CD4-positive, alpha-beta T cell (primary cell): ENCODE measurements at regions not wholly inside any gene's neighbourhood (a gene's known extent, or its start where the extent isn't known, plus 50 kb on each side); places are given as distances from the start of the nearest gene placed in this dataset.

Experiments
- ATAC-seq: fragments of 200-7000 bp; cut with Tn5 transposase; one replicate; pipeline ENCODE4 v1.10.0; 2022; ENCODE audit warnings: mild to moderate bottlenecking; ENCODE audit not compliant: poor library complexity
- CTCF ChIA-PET: fragments of 350-600 bp; sonication (Branson Sonifier 250); formaldehyde crosslinking; loops from one replicate; lab custom pipeline; 2021; ENCODE audit warnings: antibody characterized with exemption, inconsistent platforms; lab: Charles Lee
- POLR2A ChIA-PET: fragments of 350-600 bp; sonication (Branson Sonifier 250); formaldehyde crosslinking; loops from one replicate; lab custom pipeline; 2021; ENCODE audit warnings: antibody characterized with exemption, inconsistent platforms; lab: Charles Lee
- DNase-seq, 14 experiments: peaks; one replicate each; pipeline ENCODE4 v3.0.0-alpha.2; 2013 to 2020; ENCODE audit warnings: mixed read lengths in 2 of 14
- H3K27ac ChIP-seq, 2 donors: one replicate each; pipeline versions ENCODE4 v1.5.1 to v1.7.0; 2013; ENCODE audit warnings: low read length in 2 of 2, low read depth in 1 of 2, mild to moderate bottlenecking in 1 of 2
- H3K27me3 ChIP-seq, 2 experiments: 1 replicate in 1 of 2; 2 replicates in 1 of 2; pipeline versions ENCODE4 v1.6.1 to v1.7.0; 2013; ENCODE audit warnings: low read length in 2 of 2, control low read depth in 1 of 2, mild to moderate bottlenecking in 1 of 2, moderate library complexity in 1 of 2; ENCODE audit not compliant: insufficient read depth in 2 of 2, control insufficient read depth in 1 of 2
- H3K36me3 ChIP-seq: one replicate; pipeline ENCODE4 v1.6.1; 2013; ENCODE audit warnings: low read length, control low read depth; ENCODE audit not compliant: insufficient read depth
- H3K4me1 ChIP-seq: one replicate; pipeline ENCODE4 v1.6.1; 2013; ENCODE audit warnings: low read length, control low read depth; ENCODE audit not compliant: insufficient read depth
- H3K4me3 ChIP-seq: one replicate; pipeline ENCODE4 v1.5.1; 2013; ENCODE audit warnings: mild to moderate bottlenecking, low read length, moderate library complexity
- H3K9me3 ChIP-seq, 2 experiments: 1 replicate in 1 of 2; 2 replicates in 1 of 2; pipeline versions ENCODE4 v1.6.1 to v1.7.0; 2013; ENCODE audit warnings: low read length in 2 of 2, mild to moderate bottlenecking in 2 of 2, control low read depth in 1 of 2, moderate library complexity in 1 of 2; ENCODE audit not compliant: control insufficient read depth in 1 of 2, insufficient read depth in 1 of 2
- H3K27ac Mint-ChIP-seq: one replicate; pipeline ENCODE4 v1.8.0; 2020; ENCODE audit warnings: mixed read lengths
- H3K27me3 Mint-ChIP-seq: one replicate; pipeline ENCODE4 v1.8.0; 2021; ENCODE audit warnings: mixed read lengths
- H3K36me3 Mint-ChIP-seq: one replicate; pipeline ENCODE4 v1.8.0; 2021; ENCODE audit warnings: low read depth, mixed read lengths
- H3K4me1 Mint-ChIP-seq: one replicate; pipeline ENCODE4 v1.8.0; 2021; ENCODE audit warnings: low read depth, mixed read lengths
- H3K4me3 Mint-ChIP-seq: one replicate; pipeline ENCODE4 v1.8.0; 2020; ENCODE audit warnings: mild to moderate bottlenecking, mixed read lengths
- H3K9me3 Mint-ChIP-seq: one replicate; pipeline ENCODE4 v1.8.0; 2020; ENCODE audit warnings: mixed read lengths
- intact Hi-C, 2 experiments: fragments of 100-400 bp; cut with DNase I in 1 of 2; cut with micrococcal nuclease in 1 of 2; formaldehyde crosslinking; loops; one replicate each; pipeline versions ENCODE4 v1.15.1 to v1.9.0; 2023 to 2025; cut with DNase I, micrococcal nuclease
- TF ChIP-seq, protein P1 (sequence below): fragments of 200-600 bp; IDR thresholded peaks from one replicate; pipeline ENCODE4 v1.8.0; 2022; ENCODE audit warnings: antibody characterized with exemption, mild to moderate bottlenecking

DNA sequence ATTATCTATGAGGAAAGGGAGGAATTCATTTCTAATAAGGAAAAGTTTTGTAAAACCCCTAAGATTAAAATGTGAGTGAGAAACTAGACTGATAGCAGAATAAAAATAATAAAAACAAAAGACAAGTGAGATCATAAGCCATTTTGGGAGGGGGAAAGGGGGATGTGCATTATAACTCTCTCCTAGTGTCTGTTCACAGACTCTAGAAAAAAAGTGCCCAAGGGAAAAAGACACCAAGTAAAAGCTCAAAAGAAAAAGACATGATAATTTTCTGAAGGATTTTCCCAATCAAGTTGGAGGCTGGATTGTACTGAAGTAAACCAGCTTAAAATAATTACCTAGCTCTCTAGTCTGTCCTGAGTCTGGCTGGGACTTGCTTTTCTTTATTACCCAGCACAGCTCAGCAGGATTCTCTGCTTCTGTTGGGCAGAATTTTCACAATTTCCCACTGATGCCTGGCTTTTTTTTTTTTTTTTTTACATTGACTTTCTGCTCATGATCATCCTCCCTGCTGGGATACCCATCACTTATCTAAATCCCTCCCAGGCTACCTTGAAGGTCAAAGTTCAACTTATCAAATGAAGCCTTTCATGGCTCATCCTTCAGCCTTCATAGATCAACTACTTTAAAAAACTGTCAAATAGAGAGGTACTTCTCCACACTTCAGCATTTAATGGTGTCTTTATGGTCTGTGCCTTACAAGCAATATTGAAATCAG is 124.2 kb upstream of the KCNJ16 start:
- Histone ChIP-seq H3K36me3 (no peaks in the 10 kb centered on the region), H3K4me3 (no peak overlapping the region), H3K27ac (no peak overlapping the region), H3K27me3 (no peaks in the 10 kb centered on the region), H3K9me3 (no peaks in the 10 kb centered on the region), H3K4me1 (no peaks in the 10 kb centered on the region)
- no peak overlapping the region for H3K4me3 Mint-ChIP-seq
- no peak overlapping the region for H3K27ac Mint-ChIP-seq
- POLR2A ChIA-PET: no interaction called here
- no peaks in the 10 kb centered on the region for H3K27me3 Mint-ChIP-seq
- no peaks in the 10 kb centered on the region for H3K9me3 Mint-ChIP-seq
- H3K36me3 Mint-ChIP-seq: no peaks in the 10 kb centered on the region
- H3K4me1 Mint-ChIP-seq: no peaks in the 10 kb centered on the region
- TF ChIP-seq, protein P1, sequence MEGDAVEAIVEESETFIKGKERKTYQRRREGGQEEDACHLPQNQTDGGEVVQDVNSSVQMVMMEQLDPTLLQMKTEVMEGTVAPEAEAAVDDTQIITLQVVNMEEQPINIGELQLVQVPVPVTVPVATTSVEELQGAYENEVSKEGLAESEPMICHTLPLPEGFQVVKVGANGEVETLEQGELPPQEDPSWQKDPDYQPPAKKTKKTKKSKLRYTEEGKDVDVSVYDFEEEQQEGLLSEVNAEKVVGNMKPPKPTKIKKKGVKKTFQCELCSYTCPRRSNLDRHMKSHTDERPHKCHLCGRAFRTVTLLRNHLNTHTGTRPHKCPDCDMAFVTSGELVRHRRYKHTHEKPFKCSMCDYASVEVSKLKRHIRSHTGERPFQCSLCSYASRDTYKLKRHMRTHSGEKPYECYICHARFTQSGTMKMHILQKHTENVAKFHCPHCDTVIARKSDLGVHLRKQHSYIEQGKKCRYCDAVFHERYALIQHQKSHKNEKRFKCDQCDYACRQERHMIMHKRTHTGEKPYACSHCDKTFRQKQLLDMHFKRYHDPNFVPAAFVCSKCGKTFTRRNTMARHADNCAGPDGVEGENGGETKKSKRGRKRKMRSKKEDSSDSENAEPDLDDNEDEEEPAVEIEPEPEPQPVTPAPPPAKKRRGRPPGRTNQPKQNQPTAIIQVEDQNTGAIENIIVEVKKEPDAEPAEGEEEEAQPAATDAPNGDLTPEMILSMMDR: no peak
- CTCF ChIA-PET: no interaction called here
- no peak for ATAC-seq
- intact Hi-C loops: no loop called here
- DNase-seq: no peak

DNA sequence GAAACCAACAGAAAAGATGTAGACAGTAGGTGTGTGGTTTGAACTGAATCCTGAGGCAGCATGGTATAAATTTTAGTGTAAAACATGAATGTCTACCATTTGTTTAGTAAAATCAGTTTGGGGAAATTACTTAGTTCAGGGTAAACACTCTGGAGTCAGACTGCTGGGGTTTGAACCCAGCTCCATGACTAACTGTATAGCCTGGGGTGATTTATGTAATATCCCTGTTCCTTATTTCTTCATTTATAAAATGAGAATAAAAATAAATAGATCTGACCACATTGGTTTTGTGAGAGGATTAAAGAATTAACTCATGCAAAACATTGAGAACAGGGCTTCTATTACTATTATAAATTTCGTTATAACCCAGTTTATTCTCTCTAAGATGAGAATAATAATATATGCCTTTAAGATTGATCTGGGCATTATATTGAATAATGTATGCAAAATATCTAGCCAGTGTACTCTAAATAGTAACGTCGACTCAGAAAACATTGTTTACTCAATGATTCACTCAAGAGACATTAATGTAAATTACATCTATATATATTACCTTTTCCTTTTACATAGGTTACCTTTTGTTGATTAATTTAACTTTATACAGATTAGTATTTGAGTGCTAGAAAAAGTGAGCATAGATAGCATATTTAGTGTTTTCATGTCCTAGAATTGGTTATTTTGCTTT is 120.6 kb upstream of the KCNJ16 start:
- ChIA-PET POLR2A (no interaction called here), CTCF (no interaction called here)
- no peaks in the 10 kb centered on the region for H3K27me3 Mint-ChIP-seq
- no peak overlapping the region for H3K27ac Mint-ChIP-seq
- intact Hi-C loops: no loop called here
- no peaks in the 10 kb centered on the region for H3K9me3 ChIP-seq
- H3K36me3 ChIP-seq: no peaks in the 10 kb centered on the region
- TF ChIP-seq, protein P1: no peak
- H3K4me1 Mint-ChIP-seq: no peaks in the 10 kb centered on the region
- H3K4me3 Mint-ChIP-seq: no peak overlapping the region
- H3K27ac ChIP-seq: no peak overlapping the region
- H3K27me3 ChIP-seq: no peaks in the 10 kb centered on the region
- DNase-seq (no peak), ATAC-seq (no peak)
- H3K4me3 ChIP-seq: no peak overlapping the region
- H3K36me3 Mint-ChIP-seq: no peaks in the 10 kb centered on the region
- H3K9me3 Mint-ChIP-seq: no peaks in the 10 kb centered on the region
- no peaks in the 10 kb centered on the region for H3K4me1 ChIP-seq

DNA sequence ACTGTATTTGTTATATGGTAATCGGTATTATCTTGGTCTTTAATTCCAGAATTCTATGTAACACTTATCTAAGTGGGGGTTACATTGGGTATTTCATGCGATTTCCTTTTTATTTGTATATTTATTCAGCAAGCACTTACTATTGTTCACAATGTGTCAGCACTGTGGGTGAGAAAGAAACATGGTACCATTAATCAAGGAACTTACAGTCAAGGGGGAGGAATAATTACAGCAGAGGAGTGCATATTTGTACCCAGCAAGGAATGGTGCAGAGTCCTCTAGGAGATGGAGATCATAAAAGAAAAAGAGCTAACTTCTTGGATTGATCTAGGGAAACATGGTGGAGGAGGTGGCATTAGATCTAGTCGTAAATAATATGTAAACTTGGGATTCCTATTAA is 117.0 kb upstream of the KCNJ16 start:
- ChIA-PET CTCF (no interaction called here), POLR2A (no interaction called here)
- no peaks in the 10 kb centered on the region for H3K27me3 Mint-ChIP-seq
- DNase-seq (no peak), ATAC-seq (no peak)
- H3K27me3 ChIP-seq: no peaks in the 10 kb centered on the region
- H3K4me3 ChIP-seq: no peak overlapping the region
- H3K9me3 ChIP-seq: no peaks in the 10 kb centered on the region
- H3K27ac Mint-ChIP-seq: no peak overlapping the region
- H3K36me3 Mint-ChIP-seq: no peaks in the 10 kb centered on the region
- H3K4me1 ChIP-seq: no peaks in the 10 kb centered on the region
- H3K9me3 Mint-ChIP-seq: no peaks in the 10 kb centered on the region
- H3K4me1 Mint-ChIP-seq: no peaks in the 10 kb centered on the region
- no peak overlapping the region for H3K27ac ChIP-seq
- H3K4me3 Mint-ChIP-seq: no peak overlapping the region
- H3K36me3 ChIP-seq: no peaks in the 10 kb centered on the region
- intact Hi-C loops: no loop called here
- TF ChIP-seq, protein P1: no peak
